ENCODE measurements at regions not wholly inside any gene's neighbourhood (a gene's known extent, or its start where the extent isn't known, plus 50 kb on each side); places are given as distances from the start of the nearest gene placed in this dataset.
A peak's percentile ranks its signal among the peaks of the same experiment; 100 is the strongest.

GRCh38 chr9:2913026-2913425, 69.1 kb upstream of the PUM3 start:
- DNase-seq: peak in 1 of 2 experiments; percentile 82

- no peak for DNase-seq
These were observed 63.5 kb upstream of the PUM3 start for GRCh38 chr9:2907411-2907810.

DNA sequence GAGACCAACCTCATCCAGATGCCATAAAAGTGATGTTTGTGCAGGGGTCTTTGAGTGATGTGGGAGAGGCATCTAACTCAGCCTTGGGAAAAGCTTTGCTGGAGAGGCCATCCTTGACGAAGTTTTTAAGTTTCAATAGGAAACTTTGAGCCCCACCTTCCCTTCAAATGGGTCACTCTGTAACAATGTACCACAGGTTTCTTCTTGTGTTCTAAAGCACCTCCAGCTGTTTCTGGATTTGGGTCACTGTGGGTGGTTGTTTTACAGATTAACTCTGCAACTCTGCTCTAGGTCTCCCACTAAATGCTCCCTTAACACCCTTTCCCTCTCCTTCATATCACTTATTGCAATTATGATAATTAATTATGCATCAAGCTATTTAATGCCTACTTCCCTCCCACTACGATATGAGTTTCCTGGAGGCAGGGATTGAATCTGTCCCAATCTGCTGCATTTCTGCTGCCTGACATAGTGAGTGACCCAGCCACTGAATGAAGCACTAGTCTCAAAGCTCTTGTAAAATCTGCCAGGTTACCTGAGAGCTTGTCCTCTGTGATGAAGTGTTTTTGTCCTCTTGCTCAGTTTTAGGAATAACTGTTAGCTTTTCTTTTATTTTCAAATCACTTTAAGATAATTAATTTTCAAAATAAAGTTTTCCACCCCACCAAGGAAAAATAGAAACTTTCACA, 60.5 kb upstream of the PUM3 start:
- DNase-seq: no peak

Measured in NCI-H524 (cell line).